BE2C (cell line): ENCODE measurements at regions not wholly inside any gene's neighbourhood (a gene's known extent, or its start where the extent isn't known, plus 50 kb on each side); places are given as distances from the start of the nearest gene placed in this dataset.

Experiments
- DNase-seq: peaks from one replicate; pipeline ENCODE4 v3.0.0-alpha.2; 2020
- H3K27me3 ChIP-seq: fragments of 250-450 bp; sonication (Bioruptor Pico); 2 replicates; pipeline ENCODE4 v1.5.1; 2020; ENCODE audit warnings: mild to moderate bottlenecking
- H3K36me3 ChIP-seq: fragments of 250-450 bp; sonication (Bioruptor Pico); 2 replicates; pipeline ENCODE4 v1.5.1; 2020; ENCODE audit warnings: mild to moderate bottlenecking
- H3K4me1 ChIP-seq: fragments of 250-450 bp; sonication (Bioruptor Pico); 2 replicates; pipeline ENCODE4 v1.5.1; 2020
- H3K4me3 ChIP-seq: 2 replicates; pipeline ENCODE4 v1.5.1; 2011; ENCODE audit warnings: low read depth, low read length
- H3K9me3 ChIP-seq: fragments of 250-450 bp; sonication (Bioruptor Pico); 2 replicates; pipeline ENCODE4 v1.5.1; 2020
- CTCF ChIP-seq: IDR thresholded peaks from 2 replicates; pipeline ENCODE4 v1.5.1; 2012; ENCODE audit warnings: mild to moderate bottlenecking, low read depth, low read length

GRCh38 chr3:63150880-63151279 is 127.2 kb upstream of the SYNPR start:
- no peaks in the 10 kb centered on the region; the same call in 1 of the 2 replicates for H3K4me1 ChIP-seq
- no peaks in the 10 kb centered on the region for H3K36me3 ChIP-seq
- no peaks in the 10 kb centered on the region for H3K9me3 ChIP-seq
- no peak for TF ChIP-seq CTCF
- no peak for DNase-seq
- no peak overlapping the region for H3K4me3 ChIP-seq
- H3K27me3 ChIP-seq, result peaks cover 3% of the 10 kb centered on the region; the same call in 1 of the 2 replicates

GRCh38 chr3:63151897-63152296 is 126.2 kb upstream of the SYNPR start:
- Histone ChIP-seq H3K4me1 (no peaks in the 10 kb centered on the region; the same call in 1 of the 2 replicates), H3K36me3 (no peaks in the 10 kb centered on the region), H3K27me3 (no peaks in the 10 kb centered on the region), H3K4me3 (no peak overlapping the region), H3K9me3 (no peaks in the 10 kb centered on the region)
- TF ChIP-seq CTCF, result no peak
- DNase-seq, result no peak

- Histone ChIP-seq H3K36me3 (no peaks in the 10 kb centered on the region), H3K27me3 (no peaks in the 10 kb centered on the region), H3K4me1 (no peaks in the 10 kb centered on the region), H3K9me3 (no peaks in the 10 kb centered on the region), H3K4me3 (no peak overlapping the region)
- TF ChIP-seq CTCF, result no peak
- no peak for DNase-seq
These were observed 118.3 kb upstream of the SYNPR start for GRCh38 chr3:63159764-63160163.

- no peaks in the 10 kb centered on the region for H3K4me1 ChIP-seq
- TF ChIP-seq CTCF, result no peak
These were observed 111.0 kb upstream of the SYNPR start for GRCh38 chr3:63167113-63167512.

GRCh38 chr3:63168179-63168578 is 109.9 kb upstream of the SYNPR start:
- Histone ChIP-seq H3K4me1 (no peaks in the 10 kb centered on the region), H3K27me3 (no peaks in the 10 kb centered on the region), H3K9me3 (no peaks in the 10 kb centered on the region), H3K36me3 (no peaks in the 10 kb centered on the region), H3K4me3 (no peak overlapping the region)
- no peak for TF ChIP-seq CTCF
- no peak for DNase-seq

More at GRCh38 chr3:63167113-63167512, 111.0 kb upstream of the SYNPR start:
- no peak for DNase-seq
- Histone ChIP-seq H3K27me3 (no peaks in the 10 kb centered on the region), H3K36me3 (no peaks in the 10 kb centered on the region), H3K9me3 (no peaks in the 10 kb centered on the region), H3K4me3 (no peak overlapping the region)

GRCh38 chr3:63179862-63180522 is 98.1 kb upstream of the SYNPR start:
- Histone ChIP-seq H3K4me1 (no peaks in the 10 kb centered on the region), H3K27me3 (no peaks in the 10 kb centered on the region), H3K36me3 (no peaks in the 10 kb centered on the region), H3K4me3 (no peak overlapping the region), H3K9me3 (no peaks in the 10 kb centered on the region)
- DNase-seq, result no peak
- TF ChIP-seq CTCF, result no peak
